Esophagus squamous epithelium (tissue), 4 donors: ENCODE measurements at regions not wholly inside any gene's neighbourhood (a gene's known extent, or its start where the extent isn't known, plus 50 kb on each side); places are given as distances from the start of the nearest gene placed in this dataset.

Experiments
- CTCF ChIP-seq, 6 experiments: fragments of 450-650 bp in 4 of 6; fragments of 200-600 bp in 2 of 6; sonication (generic) in 2 of 6; IDR thresholded peaks; one replicate each; pipeline ENCODE4 v1.5.1; 2016 to 2019; ENCODE audit warnings: antibody characterized with exemption in 6 of 6, mild to moderate bottlenecking in 4 of 6, moderate library complexity in 4 of 6
- POLR2A ChIP-seq, 4 donors: fragments of 450-650 bp; IDR thresholded peaks; one replicate each; pipeline ENCODE4 v1.6.1; 2017; ENCODE audit warnings: antibody characterized with exemption in 4 of 4, mild to moderate bottlenecking in 4 of 4, moderate library complexity in 3 of 4

GRCh38 chr1:221302357-221302756, 423.1 kb downstream of the HLX start:
- TF ChIP-seq POLR2A (IDR thresholded peaks at IDR 0.05) (no peak), CTCF (IDR thresholded peaks at IDR 0.05) (no peak)
